ENCODE measurements at regions not wholly inside any gene's neighbourhood (a gene's known extent, or its start where the extent isn't known, plus 50 kb on each side); places are given as distances from the start of the nearest gene placed in this dataset.

GRCh38 chr2:166803373-166804000 lies 84.8 kb upstream of the XIRP2 start:
- no peak for TF ChIP-seq CTCF (IDR thresholded peaks at IDR 0.05; ENCODE audit: low read depth, low read length)
- H3K36me3 ChIP-seq = no peaks in the 10 kb centered on the region
- peaks cover 21% of the 10 kb centered on the region for H3K4me1 ChIP-seq (ENCODE audit: low read depth)
- H3K4me3 ChIP-seq = no peak overlapping the region
- H3K27me3 ChIP-seq = no peaks in the 10 kb centered on the region
- H3K9me3 ChIP-seq (ENCODE audit: low read depth) = no peaks in the 10 kb centered on the region
- peak overlapping the region; percentile 8 for H3K27ac ChIP-seq
- peak; percentile 4 to 27 for DNase-seq (ENCODE audit: low read depth in 1 of 2, low spot score in 1 of 2)

GRCh38 chr2:166802475-166802874 lies 85.8 kb upstream of the XIRP2 start:
- no peaks in the 10 kb centered on the region for H3K9me3 ChIP-seq (ENCODE audit: low read depth)
- peak overlapping the region; percentile 64 for H3K27ac ChIP-seq
- peaks cover 21% of the 10 kb centered on the region for H3K4me1 ChIP-seq (ENCODE audit: low read depth)
- peak in 1 of 2 donors; percentile 81 for DNase-seq (ENCODE audit: low read depth in 1 of 2, low spot score in 1 of 2)
- H3K36me3 ChIP-seq = no peaks in the 10 kb centered on the region
- no peaks in the 10 kb centered on the region for H3K27me3 ChIP-seq
- TF ChIP-seq CTCF (IDR thresholded peaks at IDR 0.05; ENCODE audit: low read depth, low read length) = no peak
- no peak overlapping the region for H3K4me3 ChIP-seq

GRCh38 chr2:166792808-166793207 lies 95.5 kb upstream of the XIRP2 start:
- Histone ChIP-seq H3K9me3 (ENCODE audit: low read depth) (no peaks in the 10 kb centered on the region), H3K27me3 (no peaks in the 10 kb centered on the region), H3K36me3 (no peaks in the 10 kb centered on the region), H3K4me1 (ENCODE audit: low read depth) (peaks cover 4% of the 10 kb centered on the region), H3K4me3 (no peak overlapping the region), H3K27ac (no peak overlapping the region)
- TF ChIP-seq CTCF (IDR thresholded peaks at IDR 0.05; ENCODE audit: low read depth, low read length) = no peak
- no peak for DNase-seq (ENCODE audit: low read depth in 1 of 2, low spot score in 1 of 2)

GRCh38 chr2:166786707-166787106 lies 101.6 kb upstream of the XIRP2 start:
- no peak for DNase-seq (ENCODE audit: low read depth in 1 of 2, low spot score in 1 of 2)
- H3K27me3 ChIP-seq = no peaks in the 10 kb centered on the region
- H3K36me3 ChIP-seq = no peaks in the 10 kb centered on the region
- peaks cover 17% of the 10 kb centered on the region for H3K4me1 ChIP-seq (ENCODE audit: low read depth)
- H3K9me3 ChIP-seq (ENCODE audit: low read depth) = no peaks in the 10 kb centered on the region
- no peak overlapping the region for H3K4me3 ChIP-seq
- no peak overlapping the region for H3K27ac ChIP-seq
- TF ChIP-seq CTCF (IDR thresholded peaks at IDR 0.05; ENCODE audit: low read depth, low read length) = no peak

GRCh38 chr2:166784296-166784946 lies 103.9 kb upstream of the XIRP2 start:
- no peaks in the 10 kb centered on the region for H3K27me3 ChIP-seq
- no peak overlapping the region for H3K27ac ChIP-seq
- peaks cover 17% of the 10 kb centered on the region for H3K4me1 ChIP-seq (ENCODE audit: low read depth)
- H3K9me3 ChIP-seq (ENCODE audit: low read depth) = no peaks in the 10 kb centered on the region
- no peak overlapping the region for H3K4me3 ChIP-seq
- no peak for DNase-seq (ENCODE audit: low read depth in 1 of 2, low spot score in 1 of 2)
- H3K36me3 ChIP-seq = no peaks in the 10 kb centered on the region
- no peak for TF ChIP-seq CTCF (IDR thresholded peaks at IDR 0.05; ENCODE audit: low read depth, low read length)
